HCT116 (cell line): ENCODE measurements at regions not wholly inside any gene's neighbourhood (a gene's known extent, or its start where the extent isn't known, plus 50 kb on each side); places are given as distances from the start of the nearest gene placed in this dataset.

Experiments used
- CBX3 ChIP-seq: IDR thresholded peaks from 2 replicates; pipeline ENCODE4 v1.6.1; 2012; ENCODE audit warnings: low read depth
- CEBPB ChIP-seq: IDR thresholded peaks from 2 replicates; pipeline ENCODE4 v1.6.1; 2012; ENCODE audit warnings: low read depth
- FOSL1 ChIP-seq: IDR thresholded peaks from 2 replicates; pipeline ENCODE4 v1.6.1; 2012; ENCODE audit warnings: low read depth
- JUND ChIP-seq: IDR thresholded peaks from 2 replicates; pipeline ENCODE4 v1.6.1; 2012
- POLR2A ChIP-seq: IDR thresholded peaks from 2 replicates; pipeline ENCODE4 v1.7.0; 2011; ENCODE audit warnings: borderline replicate concordance; ENCODE audit not compliant: insufficient read depth, insufficient read length; ENCODE audit errors: extremely low read depth
- POLR2AphosphoS5 ChIP-seq: IDR thresholded peaks from 2 replicates; pipeline ENCODE4 v1.6.1; 2011; ENCODE audit warnings: mild to moderate bottlenecking, low read depth, low read length, moderate library complexity
- SIN3A ChIP-seq: IDR thresholded peaks from 2 replicates; pipeline ENCODE4 v1.6.1; 2012; ENCODE audit warnings: low read depth
- SP1 ChIP-seq: IDR thresholded peaks from 2 replicates; pipeline ENCODE4 v1.6.1; 2012; ENCODE audit warnings: low read depth
- TCF7L2 ChIP-seq: IDR thresholded peaks from 2 replicates; pipeline ENCODE4 v1.7.0; 2011; ENCODE audit warnings: borderline replicate concordance, inconsistent platforms; ENCODE audit not compliant: insufficient read depth, insufficient read length; ENCODE audit errors: extremely low read depth
- YY1 ChIP-seq: IDR thresholded peaks from 2 replicates; pipeline ENCODE4 v1.6.1; 2011; ENCODE audit warnings: low read length, low read depth, moderate library complexity, mild to moderate bottlenecking; ENCODE audit not compliant: insufficient replicate concordance; ENCODE audit errors: extremely low read depth
- TF ChIP-seq, protein P1 (sequence below): IDR thresholded peaks from 2 replicates; pipeline ENCODE4 v1.6.1; 2011; ENCODE audit warnings: mild to moderate bottlenecking, low read length, moderate library complexity; ENCODE audit not compliant: insufficient replicate concordance; ENCODE audit errors: extremely low read depth
- TF ChIP-seq, protein P2 (sequence below), 3 experiments: fragments of 200-600 bp in 1 of 3; sonication (generic) in 1 of 3; IDR thresholded peaks in 2 of 3; conservative IDR thresholded peaks in 1 of 3; 2 replicates each; pipeline ENCODE4 v1.5.1; 2012 to 2017; ENCODE audit warnings: low read depth in 2 of 3, low read length in 2 of 3, antibody characterized with exemption in 1 of 3, borderline replicate concordance in 1 of 3, control low read depth in 1 of 3, mild to moderate bottlenecking in 1 of 3, mixed read lengths in 1 of 3, mixed run types in 1 of 3, moderate library complexity in 1 of 3; ENCODE audit not compliant: insufficient read depth in 1 of 3

- TF ChIP-seq, protein P1, sequence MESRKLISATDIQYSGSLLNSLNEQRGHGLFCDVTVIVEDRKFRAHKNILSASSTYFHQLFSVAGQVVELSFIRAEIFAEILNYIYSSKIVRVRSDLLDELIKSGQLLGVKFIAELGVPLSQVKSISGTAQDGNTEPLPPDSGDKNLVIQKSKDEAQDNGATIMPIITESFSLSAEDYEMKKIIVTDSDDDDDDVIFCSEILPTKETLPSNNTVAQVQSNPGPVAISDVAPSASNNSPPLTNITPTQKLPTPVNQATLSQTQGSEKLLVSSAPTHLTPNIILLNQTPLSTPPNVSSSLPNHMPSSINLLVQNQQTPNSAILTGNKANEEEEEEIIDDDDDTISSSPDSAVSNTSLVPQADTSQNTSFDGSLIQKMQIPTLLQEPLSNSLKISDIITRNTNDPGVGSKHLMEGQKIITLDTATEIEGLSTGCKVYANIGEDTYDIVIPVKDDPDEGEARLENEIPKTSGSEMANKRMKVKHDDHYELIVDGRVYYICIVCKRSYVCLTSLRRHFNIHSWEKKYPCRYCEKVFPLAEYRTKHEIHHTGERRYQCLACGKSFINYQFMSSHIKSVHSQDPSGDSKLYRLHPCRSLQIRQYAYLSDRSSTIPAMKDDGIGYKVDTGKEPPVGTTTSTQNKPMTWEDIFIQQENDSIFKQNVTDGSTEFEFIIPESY: no peak
- TF ChIP-seq POLR2AphosphoS5: no peak
- TF ChIP-seq SP1: no peak
- TF ChIP-seq POLR2A: no peak
- TF ChIP-seq, protein P2, sequence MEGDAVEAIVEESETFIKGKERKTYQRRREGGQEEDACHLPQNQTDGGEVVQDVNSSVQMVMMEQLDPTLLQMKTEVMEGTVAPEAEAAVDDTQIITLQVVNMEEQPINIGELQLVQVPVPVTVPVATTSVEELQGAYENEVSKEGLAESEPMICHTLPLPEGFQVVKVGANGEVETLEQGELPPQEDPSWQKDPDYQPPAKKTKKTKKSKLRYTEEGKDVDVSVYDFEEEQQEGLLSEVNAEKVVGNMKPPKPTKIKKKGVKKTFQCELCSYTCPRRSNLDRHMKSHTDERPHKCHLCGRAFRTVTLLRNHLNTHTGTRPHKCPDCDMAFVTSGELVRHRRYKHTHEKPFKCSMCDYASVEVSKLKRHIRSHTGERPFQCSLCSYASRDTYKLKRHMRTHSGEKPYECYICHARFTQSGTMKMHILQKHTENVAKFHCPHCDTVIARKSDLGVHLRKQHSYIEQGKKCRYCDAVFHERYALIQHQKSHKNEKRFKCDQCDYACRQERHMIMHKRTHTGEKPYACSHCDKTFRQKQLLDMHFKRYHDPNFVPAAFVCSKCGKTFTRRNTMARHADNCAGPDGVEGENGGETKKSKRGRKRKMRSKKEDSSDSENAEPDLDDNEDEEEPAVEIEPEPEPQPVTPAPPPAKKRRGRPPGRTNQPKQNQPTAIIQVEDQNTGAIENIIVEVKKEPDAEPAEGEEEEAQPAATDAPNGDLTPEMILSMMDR (IDR thresholded peaks at IDR 0.05 in 2 of 3, conservative IDR thresholded peaks at IDR 0.05 in 1 of 3; ENCODE audit: borderline replicate concordance in 1 of 3, insufficient read depth in 1 of 3, low read depth in 2 of 3, low read length in 2 of 3): no peak
- TF ChIP-seq TCF7L2: no peak
- no peak for TF ChIP-seq CEBPB
- no peak for TF ChIP-seq SIN3A
- TF ChIP-seq FOSL1: no peak
- TF ChIP-seq JUND: no peak
- TF ChIP-seq YY1: no peak
- no peak for TF ChIP-seq CBX3
Observed at GRCh38 chr3:72222410-72222809, 437.5 kb upstream of the PROK2 start.
